Mesenchymal stem cell (in vitro differentiated cells and primary cell): ENCODE measurements at regions not wholly inside any gene's neighbourhood (a gene's known extent, or its start where the extent isn't known, plus 50 kb on each side); places are given as distances from the start of the nearest gene placed in this dataset.

Source experiments
- DNase-seq: peaks from one replicate; pipeline ENCODE4 v3.0.0-alpha.2; 2013
- H2AFZ ChIP-seq: one replicate; pipeline ENCODE4 v1.6.1; 2013; ENCODE audit warnings: low read depth, mild to moderate bottlenecking, control low read depth, inconsistent platforms, low read length, moderate library complexity
- H2AK5ac ChIP-seq: 2 replicates; pipeline ENCODE4 v1.6.1; 2013; ENCODE audit warnings: low read length, moderate library complexity, mild to moderate bottlenecking, inconsistent platforms; ENCODE audit not compliant: severe bottlenecking
- H2BK120ac ChIP-seq: one replicate; pipeline ENCODE4 v1.6.1; 2013; ENCODE audit warnings: low read depth, mild to moderate bottlenecking, inconsistent platforms, low read length, moderate library complexity
- H2BK12ac ChIP-seq, 2 experiments: one replicate each; pipeline ENCODE4 v1.6.1; 2013; ENCODE audit warnings: inconsistent platforms in 2 of 2, low read length in 2 of 2, mild to moderate bottlenecking in 2 of 2, moderate library complexity in 2 of 2, control low read depth in 1 of 2
- H2BK15ac ChIP-seq: one replicate; pipeline ENCODE4 v1.6.1; 2013; ENCODE audit warnings: mild to moderate bottlenecking, low read depth, inconsistent platforms; ENCODE audit not compliant: poor library complexity, severe bottlenecking
- H2BK5ac ChIP-seq: 2 replicates; pipeline ENCODE4 v1.6.1; 2013; ENCODE audit warnings: low read depth, mild to moderate bottlenecking, low read length, control low read depth, inconsistent platforms; ENCODE audit not compliant: poor library complexity, severe bottlenecking
- H3K14ac ChIP-seq, 2 experiments: one replicate each; pipeline ENCODE4 v1.6.1; 2013; ENCODE audit warnings: inconsistent platforms in 2 of 2, low read length in 2 of 2, control low read depth in 1 of 2, mild to moderate bottlenecking in 1 of 2, moderate library complexity in 1 of 2
- H3K18ac ChIP-seq, 2 experiments: one replicate each; pipeline ENCODE4 v1.6.1; 2013; ENCODE audit warnings: inconsistent platforms in 2 of 2, low read length in 2 of 2, control low read depth in 1 of 2, low read depth in 1 of 2, mild to moderate bottlenecking in 1 of 2
- H3K23ac ChIP-seq, 2 experiments: one replicate each; pipeline ENCODE4 v1.6.1; 2013; ENCODE audit warnings: inconsistent platforms in 2 of 2, low read length in 2 of 2, mild to moderate bottlenecking in 2 of 2, moderate library complexity in 2 of 2, control low read depth in 1 of 2
- H3K27ac ChIP-seq: 2 replicates; pipeline ENCODE4 v1.5.1; 2013; ENCODE audit warnings: mild to moderate bottlenecking, moderate library complexity, low read length, control low read depth, inconsistent platforms; ENCODE audit not compliant: poor library complexity, severe bottlenecking
- H3K27me3 ChIP-seq, 2 experiments: 2 replicates each; pipeline versions ENCODE4 v1.6.1 to v1.7.0; 2013; ENCODE audit warnings: low read length in 2 of 2, mild to moderate bottlenecking in 2 of 2, moderate library complexity in 2 of 2, control low read depth in 1 of 2, inconsistent platforms in 1 of 2; ENCODE audit not compliant: control insufficient read depth in 1 of 2, insufficient read depth in 1 of 2
- H3K36me3 ChIP-seq, 2 experiments: 2 replicates each; pipeline versions ENCODE4 v1.6.1 to v1.7.0; 2013; ENCODE audit warnings: low read length in 2 of 2, control low read depth in 1 of 2, inconsistent platforms in 1 of 2, low read depth in 1 of 2, mild to moderate bottlenecking in 1 of 2; ENCODE audit not compliant: insufficient read depth in 2 of 2, control insufficient read depth in 1 of 2
- H3K4ac ChIP-seq, 2 experiments: one replicate each; pipeline ENCODE4 v1.6.1; 2013; ENCODE audit warnings: inconsistent platforms in 2 of 2, low read length in 2 of 2, mild to moderate bottlenecking in 2 of 2, moderate library complexity in 2 of 2, control low read depth in 1 of 2, low read depth in 1 of 2
- H3K4me1 ChIP-seq: 2 replicates; pipeline ENCODE4 v1.6.1; 2013; ENCODE audit warnings: low read depth, low read length, control low read depth; ENCODE audit not compliant: control insufficient read depth, insufficient read depth
- H3K4me2 ChIP-seq: 2 replicates; pipeline ENCODE4 v1.6.1; 2013; ENCODE audit warnings: low read length, mild to moderate bottlenecking, inconsistent platforms; ENCODE audit not compliant: poor library complexity, severe bottlenecking
- H3K4me3 ChIP-seq, 2 experiments: 2 replicates each; pipeline versions ENCODE4 v1.5.1 to v1.7.0; 2013; ENCODE audit warnings: low read length in 2 of 2, mild to moderate bottlenecking in 2 of 2, control low read depth in 1 of 2, low read depth in 1 of 2; ENCODE audit not compliant: insufficient read depth in 1 of 2
- H3K79me1 ChIP-seq: replicated peaks from 2 replicates; pipeline ENCODE4 v1.6.1; 2013; ENCODE audit warnings: mild to moderate bottlenecking, control low read depth, low read length, inconsistent platforms; ENCODE audit not compliant: poor library complexity, severe bottlenecking
- H3K9ac ChIP-seq: 2 replicates; pipeline ENCODE4 v1.7.0; 2013; ENCODE audit warnings: mild to moderate bottlenecking, low read length, moderate library complexity
- H3K9me3 ChIP-seq: 2 replicates; pipeline ENCODE4 v1.7.0; 2013; ENCODE audit warnings: mild to moderate bottlenecking, low read length; ENCODE audit not compliant: control insufficient read depth
- H4K8ac ChIP-seq: one replicate; pipeline ENCODE4 v1.6.1; 2013; ENCODE audit warnings: inconsistent platforms, mild to moderate bottlenecking, low read length, moderate library complexity
- H4K91ac ChIP-seq: one replicate; pipeline ENCODE4 v1.6.1; 2013; ENCODE audit warnings: mild to moderate bottlenecking, low read length, inconsistent platforms
- WGBS: methylation state at CpG from one replicate; pipeline ENCODE4 v1.1.7; 2013; ENCODE audit warnings: mixed read lengths; 5-methylcytosine and 5-hydroxymethylcytosine counted together

DNA sequence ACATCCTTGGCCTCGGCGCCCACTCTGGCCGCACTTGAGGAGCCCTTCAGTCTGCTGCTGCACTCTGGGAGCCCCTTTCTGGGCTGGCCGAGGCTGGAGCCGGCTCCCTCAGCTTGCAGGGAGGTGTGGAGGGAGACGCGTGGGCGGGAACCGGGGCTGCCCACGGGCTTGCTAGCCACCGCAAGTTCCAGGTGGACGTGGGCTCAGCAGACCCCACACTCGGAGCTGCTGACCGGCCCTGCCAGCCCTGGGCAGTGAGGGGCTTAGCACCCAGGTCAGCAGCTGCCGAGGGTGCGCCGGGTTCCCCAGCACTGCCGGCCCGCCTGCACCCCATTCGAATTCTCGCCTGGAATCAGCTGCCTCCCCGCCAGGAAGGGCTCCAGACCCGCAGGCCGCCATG lies 1892.3 kb upstream of the PCDH7 start:
- H2BK5ac ChIP-seq = no peak overlapping the region
- no peak overlapping the region for H2AFZ ChIP-seq
- H3K9ac ChIP-seq = no peak overlapping the region
- no peaks in the 10 kb centered on the region for H3K4me1 ChIP-seq
- no peaks in the 10 kb centered on the region for H3K9me3 ChIP-seq
- H3K4ac ChIP-seq = no peak overlapping the region
- H2AK5ac ChIP-seq = no peak overlapping the region
- no peaks in the 10 kb centered on the region for H3K36me3 ChIP-seq
- H3K4me3 ChIP-seq = no peak overlapping the region
- WGBS = 98% methylated on average over 15 of the region's 24 CpGs
- no peak for DNase-seq
- no peak overlapping the region for H2BK15ac ChIP-seq
- no peak overlapping the region for H2BK12ac ChIP-seq
- H4K91ac ChIP-seq = no peak overlapping the region
- H3K27me3 ChIP-seq = no peaks in the 10 kb centered on the region
- no peak overlapping the region for H3K14ac ChIP-seq
- H4K8ac ChIP-seq = no peak overlapping the region
- H3K18ac ChIP-seq = no peak overlapping the region
- H3K4me2 ChIP-seq = no peak overlapping the region
- no peak overlapping the region for H3K27ac ChIP-seq
- no peaks in the 10 kb centered on the region for H3K79me1 ChIP-seq
- no peak overlapping the region for H2BK120ac ChIP-seq
- no peak overlapping the region for H3K23ac ChIP-seq

DNA sequence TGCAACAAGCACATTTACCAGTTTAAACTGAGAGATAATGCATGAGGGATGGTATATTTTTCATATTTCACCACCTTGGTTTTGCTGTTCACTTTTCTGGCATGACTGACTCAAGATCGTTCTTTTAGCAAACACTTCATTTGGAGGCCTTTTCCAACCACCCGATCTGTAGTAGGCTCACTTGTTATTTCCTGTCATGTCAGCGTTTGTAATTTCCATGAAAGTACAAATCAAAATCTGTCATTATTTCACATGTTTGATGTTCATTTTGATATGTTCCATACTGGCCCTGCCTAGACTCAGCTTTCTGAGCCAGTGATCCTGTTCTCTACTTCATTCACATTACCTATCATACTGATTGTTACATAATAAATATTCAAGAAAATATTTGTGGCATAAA lies 1888.3 kb upstream of the PCDH7 start:
- no peak overlapping the region for H3K9ac ChIP-seq
- no peaks in the 10 kb centered on the region for H3K79me1 ChIP-seq
- H2BK15ac ChIP-seq = no peak overlapping the region
- H3K4me1 ChIP-seq = no peaks in the 10 kb centered on the region
- H2BK120ac ChIP-seq = no peak overlapping the region
- WGBS = 77% methylated on average over 2 of the region's 3 CpGs
- H3K18ac ChIP-seq = no peak overlapping the region
- H2BK5ac ChIP-seq = no peak overlapping the region
- no peak overlapping the region for H3K4me3 ChIP-seq
- DNase-seq = no peak
- H3K9me3 ChIP-seq = no peaks in the 10 kb centered on the region
- H3K14ac ChIP-seq = no peak overlapping the region
- no peak overlapping the region for H2AFZ ChIP-seq
- H3K27me3 ChIP-seq = no peaks in the 10 kb centered on the region
- no peak overlapping the region for H4K8ac ChIP-seq
- H3K36me3 ChIP-seq = no peaks in the 10 kb centered on the region
- no peak overlapping the region for H3K4me2 ChIP-seq
- H4K91ac ChIP-seq = no peak overlapping the region
- no peak overlapping the region for H3K27ac ChIP-seq
- H2BK12ac ChIP-seq = no peak overlapping the region
- no peak overlapping the region for H3K23ac ChIP-seq
- no peak overlapping the region for H2AK5ac ChIP-seq
- no peak overlapping the region for H3K4ac ChIP-seq

DNA sequence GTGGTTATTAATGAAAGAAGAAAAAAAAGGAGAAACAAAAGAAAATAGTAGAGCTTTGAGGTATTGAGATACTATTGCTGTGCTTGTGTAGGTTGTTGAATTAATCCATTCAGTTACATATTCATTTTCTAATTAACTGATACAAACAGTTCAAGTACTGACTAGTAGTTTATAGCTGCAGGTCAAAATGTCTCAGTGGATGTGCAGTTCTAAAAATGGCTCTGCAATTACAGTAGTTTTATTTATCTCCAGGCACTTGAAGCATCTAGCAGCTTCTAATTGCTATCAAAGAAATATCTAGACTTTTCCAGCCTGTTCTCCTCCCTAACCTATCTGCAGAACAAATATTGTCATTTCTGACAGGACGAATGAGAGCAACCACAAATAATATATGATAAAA lies 1887.7 kb upstream of the PCDH7 start:
- WGBS = no CpG with 5 or more reads among the region's 1 CpG
- Histone ChIP-seq H3K9ac (no peak overlapping the region), H3K4ac (no peak overlapping the region), H3K9me3 (no peaks in the 10 kb centered on the region), H3K14ac (no peak overlapping the region), H3K18ac (no peak overlapping the region), H2BK12ac (no peak overlapping the region), H3K4me2 (no peak overlapping the region), H2BK5ac (no peak overlapping the region), H2AFZ (no peak overlapping the region), H3K4me1 (no peaks in the 10 kb centered on the region), H2AK5ac (no peak overlapping the region), H3K27me3 (no peaks in the 10 kb centered on the region), H3K79me1 (no peaks in the 10 kb centered on the region), H2BK120ac (no peak overlapping the region), H4K8ac (no peak overlapping the region), H3K36me3 (no peaks in the 10 kb centered on the region), H4K91ac (no peak overlapping the region), H3K23ac (no peak overlapping the region), H3K27ac (no peak overlapping the region), H2BK15ac (no peak overlapping the region), H3K4me3 (no peak overlapping the region)
- no peak for DNase-seq

DNA sequence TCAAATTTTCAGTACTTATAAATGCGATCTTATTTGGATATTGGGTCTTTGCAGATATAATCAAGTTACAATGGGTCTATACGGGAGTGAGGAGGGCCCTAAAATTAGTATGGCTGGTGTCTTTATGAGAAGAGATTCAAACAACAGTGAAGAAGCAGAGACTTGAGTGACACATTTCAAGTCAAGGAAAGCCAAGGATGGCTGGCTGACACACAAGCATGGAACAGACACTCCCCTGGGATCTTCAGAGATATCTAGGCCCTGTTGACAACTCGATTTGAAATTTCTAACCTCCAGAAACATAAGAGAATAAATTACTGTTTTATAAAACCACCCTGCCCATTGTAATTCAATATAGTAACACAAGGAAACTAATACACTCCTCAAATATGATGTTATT lies 1886.0 kb upstream of the PCDH7 start:
- Histone ChIP-seq H4K91ac (no peak overlapping the region), H2BK12ac (no peak overlapping the region), H3K27ac (no peak overlapping the region), H2AK5ac (no peak overlapping the region), H2BK5ac (no peak overlapping the region), H3K4me2 (no peak overlapping the region), H3K36me3 (no peaks in the 10 kb centered on the region), H2BK120ac (no peak overlapping the region), H3K9ac (no peak overlapping the region), H3K79me1 (no peaks in the 10 kb centered on the region), H3K4me1 (no peaks in the 10 kb centered on the region), H3K4me3 (no peak overlapping the region), H2AFZ (no peak overlapping the region), H3K18ac (no peak overlapping the region), H3K4ac (no peak overlapping the region), H4K8ac (no peak overlapping the region), H3K27me3 (no peaks in the 10 kb centered on the region), H3K23ac (no peak overlapping the region), H3K9me3 (no peaks in the 10 kb centered on the region), H3K14ac (no peak overlapping the region), H2BK15ac (no peak overlapping the region)
- 78% methylated on average over 3 of the region's 3 CpGs for WGBS
- no peak for DNase-seq
